Esophagus squamous epithelium (tissue), 4 donors: ENCODE measurements at regions not wholly inside any gene's neighbourhood (a gene's known extent, or its start where the extent isn't known, plus 50 kb on each side); places are given as distances from the start of the nearest gene placed in this dataset.

ENCODE experiments used
- POLR2A ChIP-seq, 4 donors: fragments of 450-650 bp; IDR thresholded peaks; one replicate each; pipeline ENCODE4 v1.6.1; 2017; ENCODE audit warnings: antibody characterized with exemption in 4 of 4, mild to moderate bottlenecking in 4 of 4, moderate library complexity in 3 of 4
- TF ChIP-seq, protein P1 (sequence below), 6 experiments: fragments of 450-650 bp in 4 of 6; fragments of 200-600 bp in 2 of 6; sonication (generic) in 2 of 6; IDR thresholded peaks; one replicate each; pipeline ENCODE4 v1.5.1; 2016 to 2019; ENCODE audit warnings: antibody characterized with exemption in 6 of 6, mild to moderate bottlenecking in 4 of 6, moderate library complexity in 4 of 6

DNA sequence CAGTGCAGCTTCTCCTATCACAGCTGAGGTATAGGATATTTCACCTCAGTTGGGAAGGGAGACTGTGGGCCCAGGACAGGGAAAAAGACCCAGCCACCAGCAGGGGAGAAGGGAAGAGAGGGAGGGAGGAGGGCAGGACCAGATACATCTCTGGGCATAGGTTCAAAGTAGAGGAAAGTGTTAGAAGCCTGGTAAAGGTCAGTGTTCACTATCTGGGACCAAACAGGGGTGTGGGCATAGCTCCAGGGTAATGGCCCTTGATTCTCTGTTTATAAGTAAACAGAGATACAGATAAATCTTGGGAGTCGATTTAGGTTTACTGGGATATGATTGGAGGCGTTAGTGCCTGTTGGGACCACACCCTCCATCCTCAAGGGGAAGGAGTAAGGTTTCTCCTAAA lies 266.2 kb downstream of the LRFN2 start:
- TF ChIP-seq, protein P1, sequence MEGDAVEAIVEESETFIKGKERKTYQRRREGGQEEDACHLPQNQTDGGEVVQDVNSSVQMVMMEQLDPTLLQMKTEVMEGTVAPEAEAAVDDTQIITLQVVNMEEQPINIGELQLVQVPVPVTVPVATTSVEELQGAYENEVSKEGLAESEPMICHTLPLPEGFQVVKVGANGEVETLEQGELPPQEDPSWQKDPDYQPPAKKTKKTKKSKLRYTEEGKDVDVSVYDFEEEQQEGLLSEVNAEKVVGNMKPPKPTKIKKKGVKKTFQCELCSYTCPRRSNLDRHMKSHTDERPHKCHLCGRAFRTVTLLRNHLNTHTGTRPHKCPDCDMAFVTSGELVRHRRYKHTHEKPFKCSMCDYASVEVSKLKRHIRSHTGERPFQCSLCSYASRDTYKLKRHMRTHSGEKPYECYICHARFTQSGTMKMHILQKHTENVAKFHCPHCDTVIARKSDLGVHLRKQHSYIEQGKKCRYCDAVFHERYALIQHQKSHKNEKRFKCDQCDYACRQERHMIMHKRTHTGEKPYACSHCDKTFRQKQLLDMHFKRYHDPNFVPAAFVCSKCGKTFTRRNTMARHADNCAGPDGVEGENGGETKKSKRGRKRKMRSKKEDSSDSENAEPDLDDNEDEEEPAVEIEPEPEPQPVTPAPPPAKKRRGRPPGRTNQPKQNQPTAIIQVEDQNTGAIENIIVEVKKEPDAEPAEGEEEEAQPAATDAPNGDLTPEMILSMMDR (IDR thresholded peaks at IDR 0.05): no peak
- no peak for TF ChIP-seq POLR2A (IDR thresholded peaks at IDR 0.05)
